ENCODE measurements at regions not wholly inside any gene's neighbourhood (a gene's known extent, or its start where the extent isn't known, plus 50 kb on each side); places are given as distances from the start of the nearest gene placed in this dataset.
"Not testable (repeated sequence)": the region's sequence is repeated elsewhere in the genome, so short reads cannot be mapped to it uniquely, and the experiment has no call there.

- no peak for DNase-seq (ENCODE audit: low read depth in 4 of 4, low spot score in 3 of 4)
Measured at GRCh38 chr7:96826089-96826488, 116.4 kb upstream of the SEM1 start.

DNA sequence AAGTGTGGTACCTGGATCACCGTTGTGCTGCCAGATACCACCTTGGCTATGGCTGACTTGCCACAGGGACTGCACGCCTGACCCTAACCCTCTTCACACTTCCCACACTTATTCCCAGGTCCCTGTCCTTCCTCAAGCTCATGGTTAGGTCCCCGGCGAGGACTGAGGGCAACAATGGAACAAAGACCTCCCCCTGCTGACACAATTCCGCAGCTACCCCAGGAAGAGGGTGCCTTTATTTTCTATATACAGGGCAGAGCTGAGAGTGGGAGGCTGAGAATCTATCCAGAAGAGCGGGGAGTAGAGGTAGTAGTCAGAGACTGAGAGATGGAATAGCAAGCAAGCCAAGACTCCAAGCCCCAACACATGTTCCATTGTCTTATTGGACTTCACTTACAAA lies 118.1 kb upstream of the SEM1 start:
- no peak for DNase-seq (ENCODE audit: low read depth in 4 of 4, low spot score in 3 of 4)

DNA sequence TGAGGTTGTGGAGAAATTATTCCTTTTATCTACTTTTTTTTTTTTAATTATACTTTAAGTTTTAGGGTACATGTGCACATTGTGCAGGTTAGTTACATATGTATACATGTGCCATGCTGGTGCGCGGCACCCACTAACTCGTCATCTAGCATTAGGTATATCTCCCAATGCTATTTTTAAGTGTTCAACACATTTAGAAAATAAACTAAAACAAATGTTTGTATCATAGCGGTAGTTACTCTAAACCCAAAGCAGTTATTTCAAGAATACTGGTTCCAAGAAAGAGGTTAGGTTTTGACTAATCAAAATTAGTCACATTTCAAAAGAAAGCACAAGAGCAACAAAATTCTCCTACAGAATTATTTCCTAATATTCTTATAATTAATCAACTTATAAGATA lies 119.5 kb upstream of the SEM1 start:
- DNase-seq (ENCODE audit: low read depth in 4 of 4, low spot score in 3 of 4), result not testable (repeated sequence)

- no peak for DNase-seq (ENCODE audit: low read depth in 4 of 4, low spot score in 3 of 4)
Measured at GRCh38 chr7:96831446-96831845, 121.8 kb upstream of the SEM1 start.

DNA sequence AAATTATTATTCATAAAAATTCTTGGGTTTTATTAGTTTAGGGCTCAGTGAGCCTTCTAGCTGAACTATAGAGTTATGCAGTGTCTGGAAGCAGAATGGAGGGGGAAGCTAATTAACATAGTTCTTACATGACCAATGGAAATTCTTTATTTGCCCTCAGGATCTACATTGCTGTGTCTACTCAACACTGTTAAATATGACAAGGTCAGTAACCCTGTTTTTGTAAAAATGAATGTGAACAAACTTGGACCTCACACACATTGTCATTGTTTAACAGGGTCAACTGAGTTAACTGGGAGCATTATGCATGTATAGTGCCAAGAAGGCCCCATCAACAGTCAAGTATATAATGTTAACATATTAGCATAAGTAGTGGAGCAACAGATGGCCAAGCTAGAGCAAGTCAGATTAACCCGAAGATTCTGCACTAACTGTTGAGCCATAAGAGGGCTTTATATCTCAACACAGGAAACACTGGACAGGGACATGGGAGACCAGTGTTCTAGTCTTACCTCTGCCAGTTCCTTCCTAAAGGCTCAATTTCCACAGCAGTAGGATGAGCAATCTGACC lies 122.5 kb upstream of the SEM1 start:
- DNase-seq (ENCODE audit: low read depth in 4 of 4, low spot score in 3 of 4), result no peak

GRCh38 chr7:96833676-96834453 lies 124.2 kb upstream of the SEM1 start:
- DNase-seq (ENCODE audit: low read depth in 4 of 4, low spot score in 3 of 4), result peak in 2 of 4 donors; percentile 8 to 22

DNA sequence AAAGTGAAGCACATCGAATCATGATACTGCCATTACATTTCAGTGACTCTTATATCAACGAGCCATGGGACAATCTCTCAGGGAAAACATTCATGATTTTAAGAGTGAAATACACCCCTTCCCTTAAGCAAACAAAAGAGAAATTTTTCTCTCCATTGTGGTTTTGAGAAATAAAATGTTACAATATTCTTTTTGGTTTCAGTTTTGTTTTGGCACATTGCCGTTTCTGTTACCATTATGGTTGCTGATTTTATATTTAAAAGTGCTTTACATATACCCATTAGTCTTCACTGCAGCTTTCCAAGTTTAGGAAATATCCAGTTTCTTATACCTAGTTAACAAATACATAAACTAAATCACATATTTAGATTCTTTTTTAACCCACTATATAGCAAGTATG lies 126.8 kb upstream of the SEM1 start:
- DNase-seq (ENCODE audit: low read depth in 4 of 4, low spot score in 3 of 4), result no peak

- DNase-seq (ENCODE audit: low read depth in 4 of 4, low spot score in 3 of 4), result no peak
Measured at GRCh38 chr7:96837593-96837992, 127.9 kb upstream of the SEM1 start.

- DNase-seq (ENCODE audit: low read depth in 4 of 4, low spot score in 3 of 4), result no peak
Measured at GRCh38 chr7:96838481-96838880, 128.8 kb upstream of the SEM1 start.

- no peak for DNase-seq (ENCODE audit: low read depth in 4 of 4, low spot score in 3 of 4)
Measured at GRCh38 chr7:96855139-96855538, 145.5 kb upstream of the SEM1 start.

- DNase-seq (ENCODE audit: low read depth in 4 of 4, low spot score in 3 of 4), result no peak
Measured at GRCh38 chr7:96855691-96856090, 146.0 kb upstream of the SEM1 start.

GRCh38 chr7:96869538-96869937 lies 135.8 kb upstream of the DLX6 start:
- no peak for DNase-seq (ENCODE audit: low read depth in 4 of 4, low spot score in 3 of 4)

DNA sequence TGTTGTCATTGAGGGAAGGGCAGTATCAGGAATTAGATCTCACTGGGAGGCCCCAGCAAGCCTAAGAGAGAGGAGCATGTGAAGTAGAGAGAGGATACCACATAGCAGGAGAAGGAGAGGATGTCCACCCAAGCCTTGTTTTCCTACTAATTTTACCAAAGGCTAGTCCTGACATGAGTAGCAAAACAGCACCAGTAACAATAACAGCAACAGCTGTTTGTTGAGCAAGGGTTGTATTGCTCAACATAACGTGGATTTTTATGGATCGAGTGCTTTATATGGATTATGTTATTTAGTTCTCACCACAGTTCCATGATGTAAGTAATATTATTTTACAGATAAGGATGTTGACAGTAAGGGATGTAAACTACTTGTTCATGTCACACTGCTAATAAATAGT lies 135.2 kb upstream of the DLX6 start:
- DNase-seq (ENCODE audit: low read depth in 4 of 4, low spot score in 3 of 4), result no peak

GRCh38 chr7:96870934-96871333 lies 134.4 kb upstream of the DLX6 start:
- DNase-seq (ENCODE audit: low read depth in 4 of 4, low spot score in 3 of 4), result no peak

DNA sequence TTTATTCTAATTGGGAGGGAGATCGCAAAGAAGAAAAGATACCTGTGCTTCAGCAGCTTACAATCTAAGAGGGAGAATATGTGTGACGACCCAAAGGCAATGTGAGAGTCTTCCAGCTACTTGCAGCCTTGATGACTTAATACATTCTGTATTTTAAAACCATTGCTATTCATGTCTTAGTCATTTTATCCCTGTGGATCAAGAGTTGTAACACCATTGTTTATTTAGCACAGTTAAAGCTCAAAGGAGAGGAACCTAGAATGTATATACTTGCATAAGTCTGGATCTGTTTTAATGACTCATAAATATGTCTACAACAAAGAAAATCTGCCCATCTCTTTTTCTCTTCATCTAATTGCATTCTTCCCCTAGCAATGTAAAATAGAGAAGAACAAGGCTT lies 117.9 kb upstream of the DLX6 start:
- DNase-seq (ENCODE audit: low read depth in 4 of 4, low spot score in 3 of 4), result no peak

- no peak for DNase-seq (ENCODE audit: low read depth in 4 of 4, low spot score in 3 of 4)
Measured at GRCh38 chr7:96899108-96899507, 106.2 kb upstream of the DLX6 start.

DNA sequence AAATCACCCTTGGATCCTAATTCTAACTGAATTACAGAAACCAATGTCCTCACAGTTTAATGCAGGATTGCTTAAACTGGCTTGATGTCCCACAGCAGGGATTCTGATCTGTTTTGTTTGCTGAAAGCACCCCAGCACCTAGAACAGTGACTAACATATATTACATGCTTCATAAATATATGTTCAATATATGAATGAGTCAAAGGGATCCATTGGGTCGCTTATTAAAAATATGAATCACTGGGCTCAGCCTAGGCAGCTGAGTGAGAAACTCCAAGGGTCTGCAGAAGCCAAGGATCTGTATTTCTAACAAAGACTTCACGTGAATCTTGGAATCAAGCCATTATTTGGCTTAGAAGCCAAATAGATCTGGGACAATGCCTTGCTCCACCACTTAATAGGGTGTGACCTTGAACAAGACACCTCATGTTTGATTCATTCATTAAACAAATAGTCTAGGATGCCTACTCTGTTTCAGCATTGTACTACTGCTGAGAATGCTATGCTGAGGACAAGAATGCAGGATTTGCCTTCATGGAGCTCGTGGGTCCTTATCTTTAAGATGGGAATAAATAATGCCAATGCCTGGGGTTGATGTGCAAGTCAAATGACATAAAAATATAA lies 103.4 kb upstream of the DLX6 start:
- no peak for DNase-seq (ENCODE audit: low read depth in 4 of 4, low spot score in 3 of 4)

DNA sequence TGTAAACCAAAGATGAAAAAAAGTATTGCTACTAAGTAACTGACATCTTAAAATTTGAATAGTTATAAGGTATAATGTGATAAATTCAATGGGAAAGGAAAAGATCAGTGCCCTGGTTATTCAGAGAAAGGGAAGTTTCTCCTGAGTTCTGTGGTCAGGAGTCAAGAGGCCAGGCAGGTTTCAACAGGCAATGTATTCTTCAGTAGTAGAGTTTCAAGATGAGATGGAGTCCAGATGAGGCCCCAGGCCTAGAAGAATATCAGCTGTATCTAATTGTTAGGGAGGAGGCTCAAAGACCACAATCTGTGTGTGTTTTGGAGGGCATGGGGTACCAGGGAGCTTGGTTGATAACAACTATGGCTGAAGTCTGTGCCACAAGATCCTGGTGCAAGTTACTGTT lies 101.4 kb upstream of the DLX6 start:
- DNase-seq (ENCODE audit: low read depth in 4 of 4, low spot score in 3 of 4), result no peak

- no peak for DNase-seq (ENCODE audit: low read depth in 4 of 4, low spot score in 3 of 4)
Measured at GRCh38 chr7:96910486-96910885, 94.9 kb upstream of the DLX6 start.

DNA sequence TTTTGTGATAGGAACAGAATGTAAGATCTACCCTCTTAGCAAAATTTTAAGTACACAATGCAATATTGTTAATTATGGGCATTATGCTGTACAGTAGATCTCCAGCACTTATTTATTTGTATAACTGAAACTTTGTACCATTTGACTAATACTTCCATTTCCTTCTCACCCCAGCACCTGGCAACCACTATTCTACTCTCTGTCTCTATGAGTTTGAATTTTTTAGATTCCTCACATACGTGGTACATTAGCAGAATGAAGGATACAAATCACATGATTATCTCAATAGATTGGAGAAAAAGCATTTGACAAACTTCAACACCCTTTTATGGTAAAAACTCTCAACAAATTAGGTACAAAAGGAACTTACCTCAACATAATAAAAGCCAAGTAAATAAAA lies 90.3 kb upstream of the DLX6 start:
- DNase-seq (ENCODE audit: low read depth in 4 of 4, low spot score in 3 of 4), result no peak

GRCh38 chr7:96920064-96920463 lies 85.3 kb upstream of the DLX6 start:
- DNase-seq (ENCODE audit: low read depth in 4 of 4, low spot score in 3 of 4), result no peak

DNA sequence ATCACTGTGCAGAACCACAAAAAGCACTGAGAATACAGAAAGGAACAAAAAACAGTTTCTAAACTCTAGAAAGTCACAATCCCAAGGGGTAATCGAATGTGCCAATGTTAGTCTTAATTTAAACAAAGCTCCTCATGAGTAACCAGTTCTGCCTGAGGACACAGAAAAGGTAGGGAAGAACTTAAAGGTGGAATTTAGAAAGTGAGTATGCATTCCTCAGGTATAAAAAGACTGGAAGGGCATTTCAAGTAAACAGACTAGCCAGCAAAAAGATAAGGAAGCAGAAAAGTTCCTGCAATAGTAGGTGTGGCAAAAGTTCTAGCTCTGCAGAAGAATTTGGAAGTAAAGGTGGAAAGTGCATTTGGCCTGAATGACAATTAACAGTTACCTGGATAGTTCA lies 84.6 kb upstream of the DLX6 start:
- no peak for DNase-seq (ENCODE audit: low read depth in 4 of 4, low spot score in 3 of 4)
